WTC11 (cell line): ENCODE measurements at regions not wholly inside any gene's neighbourhood (a gene's known extent, or its start where the extent isn't known, plus 50 kb on each side); places are given as distances from the start of the nearest gene placed in this dataset.

Experiments
- ZBTB21 ChIP-seq: sonication (generic); formaldehyde crosslinking; IDR thresholded peaks from 2 replicates; pipeline ENCODE4 v1.8.1; 2023; ENCODE audit warnings: mild to moderate bottlenecking, missing genetic modification reagents, borderline replicate concordance
- TF ChIP-seq, protein P1 (sequence below): fragments of 200-600 bp; IDR thresholded peaks from 2 replicates; pipeline ENCODE4 v1.8.0; 2022; ENCODE audit warnings: antibody characterized with exemption
- TF ChIP-seq, protein P2 (sequence below): sonication (generic); formaldehyde crosslinking; IDR thresholded peaks from 2 replicates; pipeline ENCODE4 v1.8.1; 2022; ENCODE audit warnings: mild to moderate bottlenecking, moderate library complexity, missing genetic modification reagents

GRCh38 chr2:144959416-144959815 lies 439.5 kb upstream of the ZEB2 start:
- TF ChIP-seq, protein P1, sequence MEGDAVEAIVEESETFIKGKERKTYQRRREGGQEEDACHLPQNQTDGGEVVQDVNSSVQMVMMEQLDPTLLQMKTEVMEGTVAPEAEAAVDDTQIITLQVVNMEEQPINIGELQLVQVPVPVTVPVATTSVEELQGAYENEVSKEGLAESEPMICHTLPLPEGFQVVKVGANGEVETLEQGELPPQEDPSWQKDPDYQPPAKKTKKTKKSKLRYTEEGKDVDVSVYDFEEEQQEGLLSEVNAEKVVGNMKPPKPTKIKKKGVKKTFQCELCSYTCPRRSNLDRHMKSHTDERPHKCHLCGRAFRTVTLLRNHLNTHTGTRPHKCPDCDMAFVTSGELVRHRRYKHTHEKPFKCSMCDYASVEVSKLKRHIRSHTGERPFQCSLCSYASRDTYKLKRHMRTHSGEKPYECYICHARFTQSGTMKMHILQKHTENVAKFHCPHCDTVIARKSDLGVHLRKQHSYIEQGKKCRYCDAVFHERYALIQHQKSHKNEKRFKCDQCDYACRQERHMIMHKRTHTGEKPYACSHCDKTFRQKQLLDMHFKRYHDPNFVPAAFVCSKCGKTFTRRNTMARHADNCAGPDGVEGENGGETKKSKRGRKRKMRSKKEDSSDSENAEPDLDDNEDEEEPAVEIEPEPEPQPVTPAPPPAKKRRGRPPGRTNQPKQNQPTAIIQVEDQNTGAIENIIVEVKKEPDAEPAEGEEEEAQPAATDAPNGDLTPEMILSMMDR = no peak
- TF ChIP-seq, protein P2, sequence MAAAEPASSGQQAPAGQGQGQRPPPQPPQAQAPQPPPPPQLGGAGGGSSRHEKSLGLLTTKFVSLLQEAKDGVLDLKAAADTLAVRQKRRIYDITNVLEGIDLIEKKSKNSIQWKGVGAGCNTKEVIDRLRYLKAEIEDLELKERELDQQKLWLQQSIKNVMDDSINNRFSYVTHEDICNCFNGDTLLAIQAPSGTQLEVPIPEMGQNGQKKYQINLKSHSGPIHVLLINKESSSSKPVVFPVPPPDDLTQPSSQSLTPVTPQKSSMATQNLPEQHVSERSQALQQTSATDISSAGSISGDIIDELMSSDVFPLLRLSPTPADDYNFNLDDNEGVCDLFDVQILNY (CRISPR knock-in tag) = no peak
- TF ChIP-seq ZBTB21 (CRISPR knock-in tag) = no peak
